Kidney (tissue), 13 donors: ENCODE measurements at regions not wholly inside any gene's neighbourhood (a gene's known extent, or its start where the extent isn't known, plus 50 kb on each side); places are given as distances from the start of the nearest gene placed in this dataset.

ENCODE experiments used
- DNase-seq, 5 donors: peaks; one replicate each; pipeline ENCODE4 v3.0.0-alpha.2; 2013 to 2020
- FAIRE-seq: peaks from 2 replicates; lab custom pipeline; 2012; peaks lifted over from hg19 to GRCh38; lab: Jason Lieb, UNC
- H3K27ac ChIP-seq, 2 donors: one replicate each; pipeline ENCODE4 v1.7.0; 2013; ENCODE audit warnings: low read depth in 2 of 2, low read length in 2 of 2, inconsistent platforms in 1 of 2
- H3K27me3 ChIP-seq: one replicate; pipeline ENCODE4 v1.7.1; 2013; ENCODE audit warnings: low read length, inconsistent platforms; ENCODE audit not compliant: control insufficient read depth, insufficient read depth
- H3K36me3 ChIP-seq, 3 donors: one replicate each; pipeline versions ENCODE4 v1.7.0 to v1.7.1; 2013; ENCODE audit warnings: low read length in 3 of 3, control low read depth in 1 of 3, inconsistent platforms in 1 of 3; ENCODE audit not compliant: insufficient read depth in 3 of 3, control insufficient read depth in 2 of 3
- H3K4me1 ChIP-seq, 3 donors: one replicate each; pipeline versions ENCODE4 v1.7.0 to v1.7.1; 2013; ENCODE audit warnings: low read length in 3 of 3, inconsistent platforms in 1 of 3, low read depth in 1 of 3; ENCODE audit not compliant: control insufficient read depth in 2 of 3, insufficient read depth in 2 of 3
- H3K4me3 ChIP-seq, 3 donors: one replicate each; pipeline versions ENCODE4 v1.7.0 to v1.8.1; 2013; ENCODE audit warnings: low read length in 3 of 3, control low read depth in 1 of 3, inconsistent platforms in 1 of 3
- H3K9ac ChIP-seq, 3 donors: one replicate each; pipeline versions ENCODE4 v1.7.0 to v1.7.1; 2013; ENCODE audit warnings: low read length in 3 of 3, control low read depth in 1 of 3, inconsistent platforms in 1 of 3
- H3K9me3 ChIP-seq, 3 donors: one replicate each; pipeline versions ENCODE4 v1.7.0 to v1.7.1; 2013; ENCODE audit warnings: low read length in 3 of 3, control low read depth in 1 of 3, inconsistent platforms in 1 of 3; ENCODE audit not compliant: control insufficient read depth in 2 of 3, insufficient read depth in 1 of 3
- CTCF ChIP-seq: IDR thresholded peaks from 3 replicates; pipeline ENCODE4 v1.5.1; 2012; ENCODE audit warnings: mild to moderate bottlenecking, moderate library complexity, borderline replicate concordance; ENCODE audit not compliant: insufficient read depth; ENCODE audit errors: extremely low read depth
- intact Hi-C: fragments of 100-400 bp; cut with DNase I; formaldehyde crosslinking; loops from one replicate; pipeline ENCODE4 v1.11.1; 2022
- donor health status: control.
- donor health status: control.
- donor health status: control.
- donor health status: control.
- donor health status: control.
- donor health status: DM: yes; HTN: yes; CAD: no.
- donor health status: Normal renal cell carcinoma (clear cell type).

GRCh38 chr11:37006563-37006962, 408.5 kb upstream of the RAG2 start:
- DNase-seq (no peak), FAIRE-seq (no peak)
- H3K4me1 ChIP-seq: no peaks in the 10 kb centered on the region
- no peaks in the 10 kb centered on the region for H3K36me3 ChIP-seq
- H3K27ac ChIP-seq: no peak overlapping the region
- no peak for TF ChIP-seq CTCF
- no peak overlapping the region for H3K9ac ChIP-seq
- H3K4me3 ChIP-seq: no peak overlapping the region
- no peaks in the 10 kb centered on the region for H3K9me3 ChIP-seq
- intact Hi-C loops: no loop called here
- H3K27me3 ChIP-seq: no peaks in the 10 kb centered on the region

GRCh38 chr11:37002831-37003230, 404.8 kb upstream of the RAG2 start:
- Histone ChIP-seq H3K27ac (no peak overlapping the region), H3K4me1 (no peaks in the 10 kb centered on the region), H3K27me3 (no peaks in the 10 kb centered on the region), H3K4me3 (no peak overlapping the region), H3K36me3 (no peaks in the 10 kb centered on the region), H3K9me3 (no peaks in the 10 kb centered on the region), H3K9ac (no peak overlapping the region)
- FAIRE-seq (no peak), DNase-seq (no peak)
- intact Hi-C loops: no loop called here
- no peak for TF ChIP-seq CTCF

DNA sequence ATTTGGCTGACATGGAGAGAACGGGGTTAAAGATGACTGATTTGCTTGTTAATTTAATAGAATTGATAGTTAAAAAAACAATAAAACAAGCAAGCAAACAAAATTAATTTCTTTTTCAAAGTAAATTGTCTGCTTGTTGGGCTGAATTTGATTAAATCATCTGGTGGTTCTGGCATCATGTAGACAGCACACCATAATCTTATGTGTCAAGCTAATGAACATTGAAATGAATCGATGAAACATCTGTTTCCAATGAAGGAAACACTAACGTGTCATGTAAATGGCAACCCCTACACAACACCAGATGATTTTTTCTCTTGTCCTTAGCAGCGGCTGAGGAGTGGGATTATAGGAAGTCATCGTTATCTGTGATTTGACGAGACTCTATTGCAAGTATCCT, 399.6 kb upstream of the RAG2 start:
- Histone ChIP-seq H3K36me3 (no peaks in the 10 kb centered on the region), H3K4me3 (no peak overlapping the region), H3K27ac (no peak overlapping the region), H3K9me3 (no peaks in the 10 kb centered on the region), H3K27me3 (no peaks in the 10 kb centered on the region), H3K9ac (no peak overlapping the region), H3K4me1 (no peaks in the 10 kb centered on the region)
- no peak for TF ChIP-seq CTCF
- DNase-seq: no peak
- no peak for FAIRE-seq
- intact Hi-C loops: no loop called here

GRCh38 chr11:36996795-36997194, 398.8 kb upstream of the RAG2 start:
- no peak overlapping the region for H3K27ac ChIP-seq
- no peaks in the 10 kb centered on the region for H3K9me3 ChIP-seq
- intact Hi-C loops: no loop called here
- no peak overlapping the region for H3K9ac ChIP-seq
- FAIRE-seq: no peak
- H3K4me3 ChIP-seq: no peak overlapping the region
- H3K27me3 ChIP-seq: no peaks in the 10 kb centered on the region
- H3K4me1 ChIP-seq: no peaks in the 10 kb centered on the region
- TF ChIP-seq CTCF: no peak
- no peak for DNase-seq
- no peaks in the 10 kb centered on the region for H3K36me3 ChIP-seq
